OCI-LY1 (cell line): ENCODE measurements at regions not wholly inside any gene's neighbourhood (a gene's known extent, or its start where the extent isn't known, plus 50 kb on each side); places are given as distances from the start of the nearest gene placed in this dataset.
"Not testable (repeated sequence)": the region's sequence is repeated elsewhere in the genome, so short reads cannot be mapped to it uniquely, and the experiment has no call there.

Experiments used
- H2AFZ ChIP-seq: fragments of 200-600 bp; sonication (generic), shearing (Covaris generic); 2 replicates; pipeline ENCODE4 v1.6.0; 2014; ENCODE audit warnings: antibody characterized with exemption, mild to moderate bottlenecking, low read length
- H3F3A ChIP-seq: fragments of 200-600 bp; sonication (generic), shearing (Covaris generic); 2 replicates; pipeline ENCODE4 v1.6.0; 2014; ENCODE audit warnings: mild to moderate bottlenecking, antibody characterized with exemption, low read length, moderate library complexity; ENCODE audit not compliant: insufficient read depth
- H3K27ac ChIP-seq: fragments of 200-600 bp; sonication (generic); 2 replicates; pipeline ENCODE4 v1.5.1; 2014; ENCODE audit warnings: low read length, mixed run types, mild to moderate bottlenecking, low read depth; ENCODE audit not compliant: poor library complexity, severe bottlenecking
- H3K27me3 ChIP-seq: fragments of 200-600 bp; sonication (generic); 2 replicates; pipeline ENCODE4 v1.6.0; 2014; ENCODE audit warnings: antibody characterized with exemption, mild to moderate bottlenecking, low read length, moderate library complexity; ENCODE audit not compliant: insufficient read depth
- H3K36me3 ChIP-seq: fragments of 200-600 bp; sonication (generic); 2 replicates; pipeline ENCODE4 v1.6.1; 2014; ENCODE audit warnings: mild to moderate bottlenecking, antibody characterized with exemption, low read length, moderate library complexity, mixed read lengths; ENCODE audit not compliant: insufficient read depth
- H3K4me1 ChIP-seq: fragments of 200-600 bp; sonication (generic); 2 replicates; pipeline ENCODE4 v1.5.1; 2014; ENCODE audit warnings: mild to moderate bottlenecking, low read length, moderate library complexity; ENCODE audit not compliant: insufficient read depth, severe bottlenecking
- H3K4me2 ChIP-seq: fragments of 200-600 bp; sonication (generic), shearing (Covaris generic); 2 replicates; pipeline ENCODE4 v1.6.1; 2014; ENCODE audit warnings: low read length
- H3K4me3 ChIP-seq: fragments of 200-600 bp; sonication (generic); 2 replicates; pipeline ENCODE4 v1.5.1; 2014; ENCODE audit warnings: low read length, low read depth, mild to moderate bottlenecking, mixed read lengths; ENCODE audit not compliant: poor library complexity, severe bottlenecking
- H3K79me2 ChIP-seq: fragments of 200-600 bp; shearing (Covaris generic); 2 replicates; pipeline ENCODE4 v1.6.1; 2016; ENCODE audit warnings: mixed run types, low read length, mixed read lengths; ENCODE audit not compliant: insufficient read depth
- H3K9ac ChIP-seq: fragments of 200-600 bp; sonication (generic), shearing (Covaris generic); 2 replicates; pipeline ENCODE4 v1.6.1; 2014; ENCODE audit warnings: mild to moderate bottlenecking, low read length, mixed read lengths
- H3K9me2 ChIP-seq: fragments of 200-600 bp; sonication (generic), shearing (Covaris generic); 2 replicates; pipeline ENCODE4 v1.6.1; 2014; ENCODE audit warnings: low read depth, mild to moderate bottlenecking, low read length, mixed read lengths
- H3K9me3 ChIP-seq: fragments of 200-600 bp; shearing (Covaris generic); 2 replicates; pipeline ENCODE4 v1.6.1; 2014; ENCODE audit warnings: low read length, mixed read lengths
- H4K20me1 ChIP-seq: fragments of 200-600 bp; sonication (generic), shearing (Covaris generic); 2 replicates; pipeline ENCODE4 v1.6.0; 2016; ENCODE audit warnings: mild to moderate bottlenecking, low read length; ENCODE audit not compliant: insufficient read depth
- CTCF ChIP-seq: fragments of 200-600 bp; sonication (generic), shearing (Covaris generic); IDR thresholded peaks from 2 replicates; pipeline ENCODE4 v1.5.1; 2017; ENCODE audit warnings: mild to moderate bottlenecking, antibody characterized with exemption, low read length, moderate library complexity, mixed read lengths
- EZH2 ChIP-seq: fragments of 200-600 bp; sonication (generic), shearing (Covaris generic); IDR thresholded peaks from 2 replicates; pipeline ENCODE4 v1.8.0; 2017; ENCODE audit warnings: borderline replicate concordance, mixed run types, mild to moderate bottlenecking, antibody characterized with exemption, low read length, moderate library complexity, mixed read lengths

GRCh38 chr9:752681-753200 is 88.8 kb upstream of the DMRT1 start:
- no peaks in the 10 kb centered on the region for H3K36me3 ChIP-seq
- no peak overlapping the region for H3K4me3 ChIP-seq
- H3K4me1 ChIP-seq: peaks cover 25% of the 10 kb centered on the region
- no peaks in the 10 kb centered on the region for H3F3A ChIP-seq
- H3K79me2 ChIP-seq: no peaks in the 10 kb centered on the region
- no peak overlapping the region for H3K4me2 ChIP-seq
- H3K27me3 ChIP-seq: no peaks in the 10 kb centered on the region
- no peak for TF ChIP-seq EZH2
- no peak for TF ChIP-seq CTCF
- H3K27ac ChIP-seq: no peak overlapping the region
- H3K9me2 ChIP-seq: no peaks in the 10 kb centered on the region
- no peaks in the 10 kb centered on the region for H4K20me1 ChIP-seq
- no peaks in the 10 kb centered on the region for H3K9me3 ChIP-seq
- H3K9ac ChIP-seq: no peak overlapping the region
- no peak overlapping the region for H2AFZ ChIP-seq

GRCh38 chr9:753734-754133 is 87.8 kb upstream of the DMRT1 start:
- H3K9me2 ChIP-seq, H3K27ac ChIP-seq, H4K20me1 ChIP-seq, H3F3A ChIP-seq, H3K36me3 ChIP-seq, H3K27me3 ChIP-seq, H3K9ac ChIP-seq, H3K9me3 ChIP-seq, H3K4me3 ChIP-seq, H2AFZ ChIP-seq, H3K79me2 ChIP-seq, H3K4me2 ChIP-seq: not testable (repeated sequence)
- H3K4me1 ChIP-seq: peaks cover 25% of the 10 kb centered on the region

- Histone ChIP-seq H3K4me2 (no peak overlapping the region), H3K79me2 (no peaks in the 10 kb centered on the region), H3K27ac (no peak overlapping the region), H4K20me1 (no peaks in the 10 kb centered on the region), H3K9me3 (no peaks in the 10 kb centered on the region), H3K36me3 (no peaks in the 10 kb centered on the region), H3K4me1 (peaks cover 22% of the 10 kb centered on the region), H2AFZ (no peak overlapping the region), H3F3A (no peaks in the 10 kb centered on the region), H3K9ac (no peak overlapping the region), H3K9me2 (no peaks in the 10 kb centered on the region), H3K4me3 (no peak overlapping the region), H3K27me3 (no peaks in the 10 kb centered on the region)
- TF ChIP-seq EZH2 (no peak), CTCF (no peak)
Measured at GRCh38 chr9:754150-754931, 87.2 kb upstream of the DMRT1 start.
